ENCODE measurements at regions not wholly inside any gene's neighbourhood (a gene's known extent, or its start where the extent isn't known, plus 50 kb on each side); places are given as distances from the start of the nearest gene placed in this dataset.

GRCh38 chr4:25559508-25559907 lies 96.1 kb upstream of the SLC34A2 start:
- Mint-ChIP-seq H3K4me1 (ENCODE audit: low read depth) (no peaks in the 10 kb centered on the region), H3K9me3 (no peaks in the 10 kb centered on the region), H3K36me3 (ENCODE audit: low read depth) (no peaks in the 10 kb centered on the region), H3K27me3 (ENCODE audit: insufficient read depth) (peaks cover 9% of the 10 kb centered on the region), H3K27ac (no peak overlapping the region), H3K4me3 (no peak overlapping the region)
- no peak for TF ChIP-seq CTCF (IDR thresholded peaks at IDR 0.05)
- no peak for DNase-seq

- no peaks in the 10 kb centered on the region for H3K36me3 Mint-ChIP-seq (ENCODE audit: low read depth)
- no peak overlapping the region for H3K27ac Mint-ChIP-seq
- DNase-seq = no peak
- H3K27me3 Mint-ChIP-seq (ENCODE audit: insufficient read depth) = peaks cover 16% of the 10 kb centered on the region
- no peak overlapping the region for H3K4me3 Mint-ChIP-seq
- TF ChIP-seq CTCF (IDR thresholded peaks at IDR 0.05) = no peak
- H3K4me1 Mint-ChIP-seq (ENCODE audit: low read depth) = no peaks in the 10 kb centered on the region
- no peaks in the 10 kb centered on the region for H3K9me3 Mint-ChIP-seq
Measured at GRCh38 chr4:25560605-25561004, 95.0 kb upstream of the SLC34A2 start.

GRCh38 chr4:25563071-25563564 lies 92.5 kb upstream of the SLC34A2 start:
- H3K27ac Mint-ChIP-seq = no peak overlapping the region
- H3K9me3 Mint-ChIP-seq = no peaks in the 10 kb centered on the region
- peaks cover 26% of the 10 kb centered on the region for H3K27me3 Mint-ChIP-seq (ENCODE audit: insufficient read depth)
- no peak overlapping the region for H3K4me3 Mint-ChIP-seq
- H3K36me3 Mint-ChIP-seq (ENCODE audit: low read depth) = no peaks in the 10 kb centered on the region
- DNase-seq = no peak
- no peak for TF ChIP-seq CTCF (IDR thresholded peaks at IDR 0.05)
- H3K4me1 Mint-ChIP-seq (ENCODE audit: low read depth) = no peaks in the 10 kb centered on the region

GRCh38 chr4:25564836-25565235 lies 90.8 kb upstream of the SLC34A2 start:
- H3K36me3 Mint-ChIP-seq (ENCODE audit: low read depth) = no peaks in the 10 kb centered on the region
- DNase-seq = no peak
- no peaks in the 10 kb centered on the region for H3K4me1 Mint-ChIP-seq (ENCODE audit: low read depth)
- no peak overlapping the region for H3K27ac Mint-ChIP-seq
- H3K4me3 Mint-ChIP-seq = no peak overlapping the region
- H3K27me3 Mint-ChIP-seq (ENCODE audit: insufficient read depth) = peaks cover 22% of the 10 kb centered on the region
- H3K9me3 Mint-ChIP-seq = no peaks in the 10 kb centered on the region
- no peak for TF ChIP-seq CTCF (IDR thresholded peaks at IDR 0.05)

- no peak overlapping the region for H3K4me3 Mint-ChIP-seq
- no peaks in the 10 kb centered on the region for H3K4me1 Mint-ChIP-seq (ENCODE audit: low read depth)
- no peak for TF ChIP-seq CTCF (IDR thresholded peaks at IDR 0.05)
- H3K36me3 Mint-ChIP-seq (ENCODE audit: low read depth) = no peaks in the 10 kb centered on the region
- peaks cover 29% of the 10 kb centered on the region for H3K27me3 Mint-ChIP-seq (ENCODE audit: insufficient read depth)
- no peak for DNase-seq
- H3K27ac Mint-ChIP-seq = no peak overlapping the region
- H3K9me3 Mint-ChIP-seq = no peaks in the 10 kb centered on the region
Measured at GRCh38 chr4:25567253-25567652, 88.4 kb upstream of the SLC34A2 start.

GRCh38 chr4:25569716-25570115 lies 85.9 kb upstream of the SLC34A2 start:
- DNase-seq = no peak
- Mint-ChIP-seq H3K4me1 (ENCODE audit: low read depth) (no peaks in the 10 kb centered on the region), H3K36me3 (ENCODE audit: low read depth) (no peaks in the 10 kb centered on the region), H3K27me3 (ENCODE audit: insufficient read depth) (peaks cover 25% of the 10 kb centered on the region), H3K9me3 (no peaks in the 10 kb centered on the region), H3K27ac (no peak overlapping the region), H3K4me3 (no peak overlapping the region)
- no peak for TF ChIP-seq CTCF (IDR thresholded peaks at IDR 0.05)
